ENCODE measurements at regions not wholly inside any gene's neighbourhood (a gene's known extent, or its start where the extent isn't known, plus 50 kb on each side); places are given as distances from the start of the nearest gene placed in this dataset.

DNA sequence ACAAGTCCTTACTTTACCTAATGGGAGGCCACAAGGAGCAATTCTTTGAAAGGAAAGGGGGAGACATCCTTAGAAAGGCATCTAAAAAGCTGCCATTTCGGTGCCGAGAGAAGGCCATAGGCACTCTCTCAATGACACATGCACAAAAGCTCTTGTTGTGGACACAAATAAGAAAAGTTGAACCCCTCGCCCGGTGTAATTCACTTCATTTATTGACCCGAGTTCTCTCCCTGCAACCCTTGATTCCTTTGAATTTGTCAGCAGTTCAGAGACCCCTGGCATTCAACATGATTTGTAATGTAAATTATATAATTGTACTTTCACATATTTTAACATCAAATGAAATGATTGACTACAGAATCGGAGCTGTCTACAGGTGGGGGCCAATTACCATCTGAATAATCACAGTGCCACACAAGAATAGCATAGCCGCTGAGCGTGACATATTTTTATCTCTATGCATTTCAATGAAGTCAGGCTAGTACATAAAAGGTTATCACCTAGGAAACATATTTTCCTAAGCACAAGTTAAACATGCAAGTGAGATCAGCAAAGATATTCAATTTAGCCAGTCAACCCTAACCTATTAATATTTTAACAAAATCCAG is 66.7 kb downstream of the IRX6 start:
- Histone ChIP-seq H3K27me3 (ENCODE audit: insufficient read depth, low read length) (peaks cover 34% of the 10 kb centered on the region), H3K79me2 (ENCODE audit: insufficient read depth, low read length) (no peaks in the 10 kb centered on the region), H3K4me1 (ENCODE audit: control insufficient read depth in 1 of 2, insufficient read depth in 2 of 2, low read length in 2 of 2) (peaks cover 0 to 8% of the 10 kb centered on the region in 2 experiments; a peak in 1 of 4 replicates), H2AFZ (ENCODE audit: low read depth, low read length, poor library complexity, severe bottlenecking) (no peak overlapping the region), H3K9ac (ENCODE audit: low read length) (no peak overlapping the region), H3K9me3 (ENCODE audit: control insufficient read depth in 1 of 2, insufficient read depth in 1 of 2, low read depth in 1 of 2, low read length in 2 of 2) (no peaks in the 10 kb centered on the region), H3K9me2 (ENCODE audit: insufficient read depth) (no peaks in the 10 kb centered on the region), H3K36me3 (ENCODE audit: control insufficient read depth in 1 of 2, insufficient read depth in 2 of 2, low read length in 2 of 2) (no peaks in the 10 kb centered on the region), H4K20me1 (ENCODE audit: insufficient read depth) (no peaks in the 10 kb centered on the region), H3K27ac (ENCODE audit: low read depth, low read length) (no peak overlapping the region), H3K4me3 (replicated peaks in 1 of 2; ENCODE audit: low read depth in 1 of 2, low read length in 2 of 2) (no peak overlapping the region), H3K4me2 (ENCODE audit: low read length) (no peak overlapping the region)
- ChIA-PET RAD21 (ENCODE audit: low non-redundant PET in 1 of 2, low total read pairs in 2 of 2, uncharacterized antibody in 2 of 2, unreplicated experiment in 2 of 2) (no interaction called here), CTCF (no interaction called here), POLR2A (no interaction called here)
- DNase-seq (ENCODE audit: low read depth, low spot score) (no peak), ATAC-seq (no peak)
- no TSS peak for BruUV-seq (replicated peaks)
- intact Hi-C loops (cut with micrococcal nuclease) = no loop called here
- TF ChIP-seq ZFX (IDR thresholded peaks at IDR 0.05) (no peak), SP1 (IDR thresholded peaks at IDR 0.05; ENCODE audit: low read depth) (no peak), FOSL1 (IDR thresholded peaks at IDR 0.05; ENCODE audit: low read depth) (no peak), YY1 (IDR thresholded peaks at IDR 0.05; ENCODE audit: extremely low read depth, insufficient replicate concordance, low read depth, low read length) (no peak), SRF (IDR thresholded peaks at IDR 0.05; ENCODE audit: low read depth) (no peak), ELF1 (IDR thresholded peaks at IDR 0.05; ENCODE audit: borderline replicate concordance, low read depth) (no peak), EZH2phosphoT487 (IDR thresholded peaks at IDR 0.05; ENCODE audit: borderline replicate concordance) (no peak), ZBTB33 (IDR thresholded peaks at IDR 0.05; ENCODE audit: extremely low read depth, insufficient replicate concordance, low read length) (no peak), TCF7L2 (IDR thresholded peaks at IDR 0.05; ENCODE audit: borderline replicate concordance, extremely low read depth, insufficient read depth, insufficient read length) (no peak), CEBPB (IDR thresholded peaks at IDR 0.05; ENCODE audit: low read depth) (no peak), POLR2A (IDR thresholded peaks at IDR 0.05; ENCODE audit: borderline replicate concordance, extremely low read depth, insufficient read depth, insufficient read length) (no peak), EGR1 (IDR thresholded peaks at IDR 0.05; ENCODE audit: low read depth) (no peak), MAX (IDR thresholded peaks at IDR 0.05) (no peak), EZH2 (IDR thresholded peaks at IDR 0.05) (no peak)
- TF ChIP-seq, protein P1, sequence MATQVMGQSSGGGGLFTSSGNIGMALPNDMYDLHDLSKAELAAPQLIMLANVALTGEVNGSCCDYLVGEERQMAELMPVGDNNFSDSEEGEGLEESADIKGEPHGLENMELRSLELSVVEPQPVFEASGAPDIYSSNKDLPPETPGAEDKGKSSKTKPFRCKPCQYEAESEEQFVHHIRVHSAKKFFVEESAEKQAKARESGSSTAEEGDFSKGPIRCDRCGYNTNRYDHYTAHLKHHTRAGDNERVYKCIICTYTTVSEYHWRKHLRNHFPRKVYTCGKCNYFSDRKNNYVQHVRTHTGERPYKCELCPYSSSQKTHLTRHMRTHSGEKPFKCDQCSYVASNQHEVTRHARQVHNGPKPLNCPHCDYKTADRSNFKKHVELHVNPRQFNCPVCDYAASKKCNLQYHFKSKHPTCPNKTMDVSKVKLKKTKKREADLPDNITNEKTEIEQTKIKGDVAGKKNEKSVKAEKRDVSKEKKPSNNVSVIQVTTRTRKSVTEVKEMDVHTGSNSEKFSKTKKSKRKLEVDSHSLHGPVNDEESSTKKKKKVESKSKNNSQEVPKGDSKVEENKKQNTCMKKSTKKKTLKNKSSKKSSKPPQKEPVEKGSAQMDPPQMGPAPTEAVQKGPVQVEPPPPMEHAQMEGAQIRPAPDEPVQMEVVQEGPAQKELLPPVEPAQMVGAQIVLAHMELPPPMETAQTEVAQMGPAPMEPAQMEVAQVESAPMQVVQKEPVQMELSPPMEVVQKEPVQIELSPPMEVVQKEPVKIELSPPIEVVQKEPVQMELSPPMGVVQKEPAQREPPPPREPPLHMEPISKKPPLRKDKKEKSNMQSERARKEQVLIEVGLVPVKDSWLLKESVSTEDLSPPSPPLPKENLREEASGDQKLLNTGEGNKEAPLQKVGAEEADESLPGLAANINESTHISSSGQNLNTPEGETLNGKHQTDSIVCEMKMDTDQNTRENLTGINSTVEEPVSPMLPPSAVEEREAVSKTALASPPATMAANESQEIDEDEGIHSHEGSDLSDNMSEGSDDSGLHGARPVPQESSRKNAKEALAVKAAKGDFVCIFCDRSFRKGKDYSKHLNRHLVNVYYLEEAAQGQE (IDR thresholded peaks at IDR 0.05; ENCODE audit: low read depth) = no peak
- TF ChIP-seq, protein P2, sequence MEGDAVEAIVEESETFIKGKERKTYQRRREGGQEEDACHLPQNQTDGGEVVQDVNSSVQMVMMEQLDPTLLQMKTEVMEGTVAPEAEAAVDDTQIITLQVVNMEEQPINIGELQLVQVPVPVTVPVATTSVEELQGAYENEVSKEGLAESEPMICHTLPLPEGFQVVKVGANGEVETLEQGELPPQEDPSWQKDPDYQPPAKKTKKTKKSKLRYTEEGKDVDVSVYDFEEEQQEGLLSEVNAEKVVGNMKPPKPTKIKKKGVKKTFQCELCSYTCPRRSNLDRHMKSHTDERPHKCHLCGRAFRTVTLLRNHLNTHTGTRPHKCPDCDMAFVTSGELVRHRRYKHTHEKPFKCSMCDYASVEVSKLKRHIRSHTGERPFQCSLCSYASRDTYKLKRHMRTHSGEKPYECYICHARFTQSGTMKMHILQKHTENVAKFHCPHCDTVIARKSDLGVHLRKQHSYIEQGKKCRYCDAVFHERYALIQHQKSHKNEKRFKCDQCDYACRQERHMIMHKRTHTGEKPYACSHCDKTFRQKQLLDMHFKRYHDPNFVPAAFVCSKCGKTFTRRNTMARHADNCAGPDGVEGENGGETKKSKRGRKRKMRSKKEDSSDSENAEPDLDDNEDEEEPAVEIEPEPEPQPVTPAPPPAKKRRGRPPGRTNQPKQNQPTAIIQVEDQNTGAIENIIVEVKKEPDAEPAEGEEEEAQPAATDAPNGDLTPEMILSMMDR (IDR thresholded peaks at IDR 0.05 in 2 of 3, conservative IDR thresholded peaks at IDR 0.05 in 1 of 3; ENCODE audit: borderline replicate concordance in 1 of 3, insufficient read depth in 1 of 3, low read depth in 2 of 3, low read length in 2 of 3) = no peak
